OCI-LY1 (cell line): ENCODE measurements at regions not wholly inside any gene's neighbourhood (a gene's known extent, or its start where the extent isn't known, plus 50 kb on each side); places are given as distances from the start of the nearest gene placed in this dataset.

Experiments
- H2AFZ ChIP-seq: fragments of 200-600 bp; sonication (generic), shearing (Covaris generic); 2 replicates; pipeline ENCODE4 v1.6.0; 2014; ENCODE audit warnings: antibody characterized with exemption, mild to moderate bottlenecking, low read length
- H3F3A ChIP-seq: fragments of 200-600 bp; sonication (generic), shearing (Covaris generic); 2 replicates; pipeline ENCODE4 v1.6.0; 2014; ENCODE audit warnings: mild to moderate bottlenecking, antibody characterized with exemption, low read length, moderate library complexity; ENCODE audit not compliant: insufficient read depth
- H3K27ac ChIP-seq: fragments of 200-600 bp; sonication (generic); 2 replicates; pipeline ENCODE4 v1.5.1; 2014; ENCODE audit warnings: low read length, mixed run types, mild to moderate bottlenecking, low read depth; ENCODE audit not compliant: poor library complexity, severe bottlenecking
- H3K27me3 ChIP-seq: fragments of 200-600 bp; sonication (generic); 2 replicates; pipeline ENCODE4 v1.6.0; 2014; ENCODE audit warnings: antibody characterized with exemption, mild to moderate bottlenecking, low read length, moderate library complexity; ENCODE audit not compliant: insufficient read depth
- H3K36me3 ChIP-seq: fragments of 200-600 bp; sonication (generic); 2 replicates; pipeline ENCODE4 v1.6.1; 2014; ENCODE audit warnings: mild to moderate bottlenecking, antibody characterized with exemption, low read length, moderate library complexity, mixed read lengths; ENCODE audit not compliant: insufficient read depth
- H3K4me1 ChIP-seq: fragments of 200-600 bp; sonication (generic); 2 replicates; pipeline ENCODE4 v1.5.1; 2014; ENCODE audit warnings: mild to moderate bottlenecking, low read length, moderate library complexity; ENCODE audit not compliant: insufficient read depth, severe bottlenecking
- H3K4me2 ChIP-seq: fragments of 200-600 bp; sonication (generic), shearing (Covaris generic); 2 replicates; pipeline ENCODE4 v1.6.1; 2014; ENCODE audit warnings: low read length
- H3K4me3 ChIP-seq: fragments of 200-600 bp; sonication (generic); 2 replicates; pipeline ENCODE4 v1.5.1; 2014; ENCODE audit warnings: low read length, low read depth, mild to moderate bottlenecking, mixed read lengths; ENCODE audit not compliant: poor library complexity, severe bottlenecking
- H3K79me2 ChIP-seq: fragments of 200-600 bp; shearing (Covaris generic); 2 replicates; pipeline ENCODE4 v1.6.1; 2016; ENCODE audit warnings: mixed run types, low read length, mixed read lengths; ENCODE audit not compliant: insufficient read depth
- H3K9ac ChIP-seq: fragments of 200-600 bp; sonication (generic), shearing (Covaris generic); 2 replicates; pipeline ENCODE4 v1.6.1; 2014; ENCODE audit warnings: mild to moderate bottlenecking, low read length, mixed read lengths
- H3K9me2 ChIP-seq: fragments of 200-600 bp; sonication (generic), shearing (Covaris generic); 2 replicates; pipeline ENCODE4 v1.6.1; 2014; ENCODE audit warnings: low read depth, mild to moderate bottlenecking, low read length, mixed read lengths
- H3K9me3 ChIP-seq: fragments of 200-600 bp; shearing (Covaris generic); 2 replicates; pipeline ENCODE4 v1.6.1; 2014; ENCODE audit warnings: low read length, mixed read lengths
- H4K20me1 ChIP-seq: fragments of 200-600 bp; sonication (generic), shearing (Covaris generic); 2 replicates; pipeline ENCODE4 v1.6.0; 2016; ENCODE audit warnings: mild to moderate bottlenecking, low read length; ENCODE audit not compliant: insufficient read depth
- EZH2 ChIP-seq: fragments of 200-600 bp; sonication (generic), shearing (Covaris generic); IDR thresholded peaks from 2 replicates; pipeline ENCODE4 v1.8.0; 2017; ENCODE audit warnings: borderline replicate concordance, mixed run types, mild to moderate bottlenecking, antibody characterized with exemption, low read length, moderate library complexity, mixed read lengths
- TF ChIP-seq, protein P1 (sequence below): fragments of 200-600 bp; sonication (generic), shearing (Covaris generic); IDR thresholded peaks from 2 replicates; pipeline ENCODE4 v1.5.1; 2017; ENCODE audit warnings: mild to moderate bottlenecking, antibody characterized with exemption, low read length, moderate library complexity, mixed read lengths

DNA sequence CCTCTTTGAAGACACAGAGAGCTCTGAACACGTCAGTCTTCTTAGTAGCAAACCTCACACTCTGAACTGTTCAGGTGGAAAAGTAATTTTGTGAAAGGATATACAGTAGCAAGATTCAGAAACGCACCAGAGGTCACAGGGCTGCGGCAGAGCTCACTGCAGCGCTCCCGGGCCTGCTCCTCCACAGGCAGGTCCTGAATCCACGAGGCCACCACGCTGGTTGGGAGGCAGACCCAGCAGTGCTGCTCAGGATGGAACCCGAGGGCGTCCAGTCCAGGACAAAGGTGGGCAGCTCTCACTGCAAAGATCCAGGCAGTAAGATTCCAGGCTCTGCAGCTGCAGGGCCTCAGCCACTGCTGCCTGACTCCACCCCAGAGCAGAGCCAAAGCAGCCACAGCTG, 576.2 kb upstream of the SALL3 start:
- no peak overlapping the region for H3K4me3 ChIP-seq
- no peaks in the 10 kb centered on the region for H3F3A ChIP-seq
- H3K79me2 ChIP-seq = no peaks in the 10 kb centered on the region
- no peak overlapping the region for H2AFZ ChIP-seq
- no peaks in the 10 kb centered on the region for H3K4me1 ChIP-seq
- no peak for TF ChIP-seq EZH2
- TF ChIP-seq, protein P1, sequence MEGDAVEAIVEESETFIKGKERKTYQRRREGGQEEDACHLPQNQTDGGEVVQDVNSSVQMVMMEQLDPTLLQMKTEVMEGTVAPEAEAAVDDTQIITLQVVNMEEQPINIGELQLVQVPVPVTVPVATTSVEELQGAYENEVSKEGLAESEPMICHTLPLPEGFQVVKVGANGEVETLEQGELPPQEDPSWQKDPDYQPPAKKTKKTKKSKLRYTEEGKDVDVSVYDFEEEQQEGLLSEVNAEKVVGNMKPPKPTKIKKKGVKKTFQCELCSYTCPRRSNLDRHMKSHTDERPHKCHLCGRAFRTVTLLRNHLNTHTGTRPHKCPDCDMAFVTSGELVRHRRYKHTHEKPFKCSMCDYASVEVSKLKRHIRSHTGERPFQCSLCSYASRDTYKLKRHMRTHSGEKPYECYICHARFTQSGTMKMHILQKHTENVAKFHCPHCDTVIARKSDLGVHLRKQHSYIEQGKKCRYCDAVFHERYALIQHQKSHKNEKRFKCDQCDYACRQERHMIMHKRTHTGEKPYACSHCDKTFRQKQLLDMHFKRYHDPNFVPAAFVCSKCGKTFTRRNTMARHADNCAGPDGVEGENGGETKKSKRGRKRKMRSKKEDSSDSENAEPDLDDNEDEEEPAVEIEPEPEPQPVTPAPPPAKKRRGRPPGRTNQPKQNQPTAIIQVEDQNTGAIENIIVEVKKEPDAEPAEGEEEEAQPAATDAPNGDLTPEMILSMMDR = no peak
- no peaks in the 10 kb centered on the region for H3K9me3 ChIP-seq
- H4K20me1 ChIP-seq = no peaks in the 10 kb centered on the region
- H3K9me2 ChIP-seq = no peaks in the 10 kb centered on the region
- no peak overlapping the region for H3K4me2 ChIP-seq
- H3K9ac ChIP-seq = no peak overlapping the region
- no peaks in the 10 kb centered on the region for H3K36me3 ChIP-seq
- no peaks in the 10 kb centered on the region for H3K27me3 ChIP-seq
- no peak overlapping the region for H3K27ac ChIP-seq

DNA sequence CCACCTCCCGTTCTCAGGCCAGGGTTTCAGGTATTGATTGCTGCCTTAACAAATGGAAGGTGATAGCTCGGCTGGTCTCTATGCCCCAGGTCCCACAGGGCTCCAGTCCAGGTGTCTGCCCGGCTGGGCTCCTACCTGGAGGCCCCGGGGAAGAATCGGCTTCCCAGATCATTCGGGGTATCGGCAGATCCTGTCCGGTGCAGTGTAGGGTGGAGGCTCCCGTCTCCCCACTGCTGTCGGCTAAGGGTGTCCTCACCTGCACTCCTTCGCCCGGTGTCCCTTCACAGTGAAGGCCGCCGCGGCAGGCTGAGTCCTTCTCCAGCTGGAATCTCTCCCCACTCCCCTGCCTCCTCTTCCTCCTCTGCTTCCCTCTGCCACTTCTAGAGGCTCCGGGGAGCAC, 573.9 kb upstream of the SALL3 start:
- H3K27me3 ChIP-seq = no peaks in the 10 kb centered on the region
- H3K4me1 ChIP-seq = no peaks in the 10 kb centered on the region
- no peaks in the 10 kb centered on the region for H3K79me2 ChIP-seq
- no peak overlapping the region for H3K27ac ChIP-seq
- no peak for TF ChIP-seq EZH2
- TF ChIP-seq, protein P1 = no peak
- no peak overlapping the region for H3K4me3 ChIP-seq
- H2AFZ ChIP-seq = no peak overlapping the region
- no peaks in the 10 kb centered on the region for H3K9me2 ChIP-seq
- H4K20me1 ChIP-seq = no peaks in the 10 kb centered on the region
- H3K36me3 ChIP-seq = no peaks in the 10 kb centered on the region
- no peaks in the 10 kb centered on the region for H3F3A ChIP-seq
- no peak overlapping the region for H3K4me2 ChIP-seq
- H3K9me3 ChIP-seq = no peaks in the 10 kb centered on the region
- no peak overlapping the region for H3K9ac ChIP-seq

DNA sequence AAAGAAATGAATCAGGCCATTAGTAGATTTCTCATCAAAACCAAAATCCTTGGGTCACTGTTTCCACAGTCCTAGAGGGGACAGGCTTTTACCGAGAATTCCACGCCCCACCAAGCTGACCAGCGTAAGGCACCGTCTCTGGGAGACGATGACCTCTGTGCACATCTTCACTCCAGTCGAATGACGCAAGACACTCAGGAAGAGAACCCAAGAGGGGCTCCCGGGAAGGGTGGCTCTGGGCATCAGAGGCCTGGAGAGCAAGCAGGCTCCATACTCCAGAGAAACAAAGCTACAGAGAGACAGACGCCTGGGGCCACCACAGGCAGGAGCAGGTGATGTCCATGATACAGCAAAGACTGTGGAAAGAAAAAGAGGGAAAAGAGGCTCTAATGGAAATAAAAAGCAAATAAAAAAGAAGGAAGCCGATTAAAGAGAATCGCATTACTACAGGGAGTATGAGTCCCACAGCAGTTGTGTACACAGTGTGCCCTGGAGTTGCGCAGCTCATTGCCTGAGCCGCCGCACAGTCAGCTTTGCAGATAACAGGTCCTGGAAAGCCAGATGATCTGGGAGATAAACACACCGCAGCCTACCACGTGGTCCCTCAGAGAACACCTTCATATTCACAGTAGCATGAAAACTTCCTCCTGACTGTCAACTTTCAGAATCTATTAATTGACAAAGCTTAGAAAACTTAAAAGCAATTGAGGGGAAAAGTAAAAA, 572.7 kb upstream of the SALL3 start:
- Histone ChIP-seq H3K79me2 (no peaks in the 10 kb centered on the region), H3K9me2 (no peaks in the 10 kb centered on the region), H3K27ac (no peak overlapping the region), H3K9ac (no peak overlapping the region), H3K4me2 (no peak overlapping the region), H3K4me1 (no peaks in the 10 kb centered on the region), H3K36me3 (no peaks in the 10 kb centered on the region), H2AFZ (no peak overlapping the region), H4K20me1 (no peaks in the 10 kb centered on the region), H3K9me3 (no peaks in the 10 kb centered on the region), H3K27me3 (no peaks in the 10 kb centered on the region), H3F3A (no peaks in the 10 kb centered on the region), H3K4me3 (no peak overlapping the region)
- TF ChIP-seq EZH2 = no peak
- TF ChIP-seq, protein P1 = no peak
